Neural cell (in vitro differentiated cells): ENCODE measurements at regions not wholly inside any gene's neighbourhood (a gene's known extent, or its start where the extent isn't known, plus 50 kb on each side); places are given as distances from the start of the nearest gene placed in this dataset.

Experiments
- H2AFZ ChIP-seq: fragments of 200-600, 300-800 bp; sonication (generic), shearing (Covaris generic); 2 replicates; pipeline ENCODE4 v1.6.0; 2014; ENCODE audit warnings: low read depth, mild to moderate bottlenecking, antibody characterized with exemption, low read length, moderate library complexity
- H3F3A ChIP-seq: fragments of 200-600 bp; shearing (Covaris generic); 2 replicates; pipeline ENCODE4 v1.6.1; 2016; ENCODE audit warnings: mild to moderate bottlenecking, moderate library complexity, mixed read lengths, antibody characterized with exemption, low read length; ENCODE audit not compliant: insufficient read depth, poor library complexity, severe bottlenecking
- H3K27ac ChIP-seq: fragments of 200-600, 300-800 bp; sonication (generic), shearing (Covaris generic); 2 replicates; pipeline ENCODE4 v1.5.1; 2014; ENCODE audit warnings: mild to moderate bottlenecking, low read length, moderate library complexity
- H3K27me3 ChIP-seq: fragments of 300-800, 200-600 bp; sonication (generic), shearing (Covaris generic); 2 replicates; pipeline ENCODE4 v1.6.0; 2014; ENCODE audit warnings: mild to moderate bottlenecking, low read depth, low read length, moderate library complexity; ENCODE audit not compliant: insufficient read depth
- H3K36me3 ChIP-seq: fragments of 300-800, 200-600 bp; sonication (generic), shearing (Covaris generic); 2 replicates; pipeline ENCODE4 v1.5.1; 2014; ENCODE audit warnings: mild to moderate bottlenecking, antibody characterized with exemption, low read length, moderate library complexity; ENCODE audit not compliant: insufficient read depth
- H3K4me2 ChIP-seq: fragments of 300-800, 200-600 bp; sonication (generic), shearing (Covaris generic); 2 replicates; pipeline ENCODE4 v1.6.0; 2014; ENCODE audit warnings: mild to moderate bottlenecking, low read length
- H3K4me3 ChIP-seq: fragments of 300-800, 200-600 bp; sonication (generic), shearing (Covaris generic); 2 replicates; pipeline ENCODE4 v1.5.1; 2014; ENCODE audit warnings: mild to moderate bottlenecking, low read length, moderate library complexity
- H3K79me2 ChIP-seq: fragments of 200-600 bp; shearing (Covaris generic); replicated peaks from 2 replicates; pipeline ENCODE4 v1.6.0; 2014; ENCODE audit warnings: mild to moderate bottlenecking, low read length, moderate library complexity; ENCODE audit not compliant: insufficient read depth
- H3K9ac ChIP-seq: fragments of 300-800, 200-600 bp; sonication (generic), shearing (Covaris generic); 2 replicates; pipeline ENCODE4 v1.6.1; 2016; ENCODE audit warnings: mild to moderate bottlenecking, low read length, mixed read lengths
- H3K9me2 ChIP-seq: fragments of 200-600 bp; shearing (Covaris generic); 2 replicates; pipeline ENCODE4 v1.6.1; 2016; ENCODE audit warnings: mild to moderate bottlenecking, low read length, mixed read lengths; ENCODE audit not compliant: insufficient read depth
- H3K9me3 ChIP-seq: fragments of 200-600, 300-800 bp; sonication (generic), shearing (Covaris generic); 2 replicates; pipeline ENCODE4 v1.6.1; 2016; ENCODE audit warnings: mild to moderate bottlenecking, mixed run types, low read length, moderate library complexity, mixed read lengths
- H4K20me1 ChIP-seq: fragments of 200-600 bp; shearing (Covaris generic); 2 replicates; pipeline ENCODE4 v1.6.1; 2016; ENCODE audit warnings: mild to moderate bottlenecking, mixed run types; ENCODE audit not compliant: insufficient read depth
- EP300 ChIP-seq: fragments of 450-650 bp; conservative IDR thresholded peaks from 2 replicates; pipeline ENCODE4 v1.6.1; 2014; ENCODE audit warnings: antibody characterized with exemption, mild to moderate bottlenecking, moderate library complexity; ENCODE audit not compliant: poor library complexity, severe bottlenecking
- EZH2 ChIP-seq: fragments of 200-600, 300-800 bp; shearing (Covaris generic), sonication (generic); IDR thresholded peaks from 2 replicates; pipeline ENCODE4 v1.6.1; 2014; ENCODE audit warnings: antibody characterized with exemption, low read length, borderline replicate concordance, mild to moderate bottlenecking; ENCODE audit not compliant: insufficient read depth, poor library complexity, severe bottlenecking
- MXI1 ChIP-seq: fragments of 450-650 bp; conservative IDR thresholded peaks from 2 replicates; pipeline ENCODE4 v1.6.1; 2014; ENCODE audit warnings: antibody characterized with exemption, mild to moderate bottlenecking; ENCODE audit not compliant: poor library complexity, severe bottlenecking
- POLR2AphosphoS5 ChIP-seq: IDR thresholded peaks from 2 replicates; pipeline ENCODE4 v1.6.1; 2012
- RAD21 ChIP-seq: fragments of 450-650 bp; conservative IDR thresholded peaks from 2 replicates; pipeline ENCODE4 v1.6.1; 2014; ENCODE audit warnings: antibody characterized with exemption, mild to moderate bottlenecking, moderate library complexity
- SMC3 ChIP-seq: fragments of 450-650 bp; conservative IDR thresholded peaks from 2 replicates; pipeline ENCODE4 v1.6.1; 2014; ENCODE audit warnings: antibody characterized with exemption, mild to moderate bottlenecking, moderate library complexity; ENCODE audit not compliant: poor library complexity
- TAF1 ChIP-seq: IDR thresholded peaks from 2 replicates; pipeline ENCODE4 v1.6.1; 2012; ENCODE audit warnings: low read depth
- TF ChIP-seq, protein P1 (sequence below): IDR thresholded peaks from 2 replicates; pipeline ENCODE4 v1.6.1; 2012; ENCODE audit warnings: borderline replicate concordance
- TF ChIP-seq, protein P2 (sequence below): fragments of 450-650 bp; IDR thresholded peaks from 2 replicates; pipeline ENCODE4 v1.5.1; 2014; ENCODE audit warnings: antibody characterized with exemption, mild to moderate bottlenecking, moderate library complexity; ENCODE audit not compliant: poor library complexity, severe bottlenecking

DNA sequence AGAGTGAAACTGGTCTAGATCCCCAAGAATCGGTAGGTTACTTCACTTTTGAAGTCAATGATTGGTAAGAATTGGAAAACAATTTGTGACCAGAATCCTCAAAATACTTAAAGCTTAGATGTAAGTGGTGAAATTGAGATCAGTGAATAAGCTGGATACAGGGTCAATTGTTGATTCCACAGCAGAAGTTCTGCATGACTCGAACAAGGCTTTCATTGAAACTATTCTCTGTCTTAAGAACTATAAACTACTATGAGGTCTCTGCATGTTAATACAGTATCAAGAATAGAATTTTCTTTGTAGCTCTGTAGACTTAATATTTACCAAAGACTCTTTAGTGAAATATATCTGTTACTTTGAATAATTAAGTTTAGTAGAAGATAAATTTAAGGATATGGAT is 324.2 kb upstream of the FIGN start:
- no peak overlapping the region for H2AFZ ChIP-seq
- no peak overlapping the region for H3K4me2 ChIP-seq
- no peaks in the 10 kb centered on the region for H3K9me3 ChIP-seq
- H3K27ac ChIP-seq = no peak overlapping the region
- H3K79me2 ChIP-seq = no peaks in the 10 kb centered on the region
- TF ChIP-seq RAD21 = no peak
- no peak for TF ChIP-seq SMC3
- no peak for TF ChIP-seq EZH2
- TF ChIP-seq MXI1 = no peak
- TF ChIP-seq TAF1 = no peak
- TF ChIP-seq EP300 = no peak
- TF ChIP-seq, protein P1, sequence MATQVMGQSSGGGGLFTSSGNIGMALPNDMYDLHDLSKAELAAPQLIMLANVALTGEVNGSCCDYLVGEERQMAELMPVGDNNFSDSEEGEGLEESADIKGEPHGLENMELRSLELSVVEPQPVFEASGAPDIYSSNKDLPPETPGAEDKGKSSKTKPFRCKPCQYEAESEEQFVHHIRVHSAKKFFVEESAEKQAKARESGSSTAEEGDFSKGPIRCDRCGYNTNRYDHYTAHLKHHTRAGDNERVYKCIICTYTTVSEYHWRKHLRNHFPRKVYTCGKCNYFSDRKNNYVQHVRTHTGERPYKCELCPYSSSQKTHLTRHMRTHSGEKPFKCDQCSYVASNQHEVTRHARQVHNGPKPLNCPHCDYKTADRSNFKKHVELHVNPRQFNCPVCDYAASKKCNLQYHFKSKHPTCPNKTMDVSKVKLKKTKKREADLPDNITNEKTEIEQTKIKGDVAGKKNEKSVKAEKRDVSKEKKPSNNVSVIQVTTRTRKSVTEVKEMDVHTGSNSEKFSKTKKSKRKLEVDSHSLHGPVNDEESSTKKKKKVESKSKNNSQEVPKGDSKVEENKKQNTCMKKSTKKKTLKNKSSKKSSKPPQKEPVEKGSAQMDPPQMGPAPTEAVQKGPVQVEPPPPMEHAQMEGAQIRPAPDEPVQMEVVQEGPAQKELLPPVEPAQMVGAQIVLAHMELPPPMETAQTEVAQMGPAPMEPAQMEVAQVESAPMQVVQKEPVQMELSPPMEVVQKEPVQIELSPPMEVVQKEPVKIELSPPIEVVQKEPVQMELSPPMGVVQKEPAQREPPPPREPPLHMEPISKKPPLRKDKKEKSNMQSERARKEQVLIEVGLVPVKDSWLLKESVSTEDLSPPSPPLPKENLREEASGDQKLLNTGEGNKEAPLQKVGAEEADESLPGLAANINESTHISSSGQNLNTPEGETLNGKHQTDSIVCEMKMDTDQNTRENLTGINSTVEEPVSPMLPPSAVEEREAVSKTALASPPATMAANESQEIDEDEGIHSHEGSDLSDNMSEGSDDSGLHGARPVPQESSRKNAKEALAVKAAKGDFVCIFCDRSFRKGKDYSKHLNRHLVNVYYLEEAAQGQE = no peak
- TF ChIP-seq POLR2AphosphoS5 = no peak
- TF ChIP-seq, protein P2, sequence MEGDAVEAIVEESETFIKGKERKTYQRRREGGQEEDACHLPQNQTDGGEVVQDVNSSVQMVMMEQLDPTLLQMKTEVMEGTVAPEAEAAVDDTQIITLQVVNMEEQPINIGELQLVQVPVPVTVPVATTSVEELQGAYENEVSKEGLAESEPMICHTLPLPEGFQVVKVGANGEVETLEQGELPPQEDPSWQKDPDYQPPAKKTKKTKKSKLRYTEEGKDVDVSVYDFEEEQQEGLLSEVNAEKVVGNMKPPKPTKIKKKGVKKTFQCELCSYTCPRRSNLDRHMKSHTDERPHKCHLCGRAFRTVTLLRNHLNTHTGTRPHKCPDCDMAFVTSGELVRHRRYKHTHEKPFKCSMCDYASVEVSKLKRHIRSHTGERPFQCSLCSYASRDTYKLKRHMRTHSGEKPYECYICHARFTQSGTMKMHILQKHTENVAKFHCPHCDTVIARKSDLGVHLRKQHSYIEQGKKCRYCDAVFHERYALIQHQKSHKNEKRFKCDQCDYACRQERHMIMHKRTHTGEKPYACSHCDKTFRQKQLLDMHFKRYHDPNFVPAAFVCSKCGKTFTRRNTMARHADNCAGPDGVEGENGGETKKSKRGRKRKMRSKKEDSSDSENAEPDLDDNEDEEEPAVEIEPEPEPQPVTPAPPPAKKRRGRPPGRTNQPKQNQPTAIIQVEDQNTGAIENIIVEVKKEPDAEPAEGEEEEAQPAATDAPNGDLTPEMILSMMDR = no peak
- H3F3A ChIP-seq = no peaks in the 10 kb centered on the region
- H4K20me1 ChIP-seq = no peaks in the 10 kb centered on the region
- H3K9me2 ChIP-seq = no peaks in the 10 kb centered on the region
- H3K4me3 ChIP-seq = no peak overlapping the region
- H3K27me3 ChIP-seq = no peaks in the 10 kb centered on the region
- no peak overlapping the region for H3K9ac ChIP-seq
- H3K36me3 ChIP-seq = no peaks in the 10 kb centered on the region

DNA sequence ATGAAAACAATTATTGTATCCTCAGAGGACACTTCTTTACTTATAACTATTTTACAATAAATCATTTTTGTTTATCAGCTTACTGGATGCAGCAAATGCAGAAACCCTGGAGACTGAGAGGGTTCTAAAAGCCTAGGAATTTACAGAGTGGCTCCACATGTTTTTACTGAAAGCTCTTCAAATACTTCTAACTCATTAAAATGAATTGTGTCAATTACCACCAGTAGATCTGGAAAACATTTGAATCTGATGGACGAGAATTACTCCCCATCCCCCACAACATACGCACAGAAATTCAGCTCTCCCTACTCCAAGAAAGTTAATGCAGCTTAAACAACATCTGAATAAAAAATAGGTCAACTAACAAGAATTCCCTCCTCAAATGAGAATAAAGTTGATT is 319.8 kb upstream of the FIGN start:
- Histone ChIP-seq H3K9me2 (no peaks in the 10 kb centered on the region), H3K4me2 (no peak overlapping the region), H3K36me3 (no peaks in the 10 kb centered on the region), H3K79me2 (no peaks in the 10 kb centered on the region), H3K4me3 (no peak overlapping the region), H4K20me1 (no peaks in the 10 kb centered on the region), H3K27me3 (no peaks in the 10 kb centered on the region), H3F3A (no peaks in the 10 kb centered on the region), H3K27ac (no peak overlapping the region), H3K9ac (no peak overlapping the region), H3K9me3 (no peaks in the 10 kb centered on the region), H2AFZ (no peak overlapping the region)
- TF ChIP-seq SMC3 (no peak), EZH2 (no peak), TAF1 (no peak), POLR2AphosphoS5 (no peak), EP300 (no peak), RAD21 (no peak), MXI1 (no peak)
- TF ChIP-seq, protein P2 = no peak
- TF ChIP-seq, protein P1 = no peak
